ENCODE measurements at regions not wholly inside any gene's neighbourhood (a gene's known extent, or its start where the extent isn't known, plus 50 kb on each side); places are given as distances from the start of the nearest gene placed in this dataset.

DNA sequence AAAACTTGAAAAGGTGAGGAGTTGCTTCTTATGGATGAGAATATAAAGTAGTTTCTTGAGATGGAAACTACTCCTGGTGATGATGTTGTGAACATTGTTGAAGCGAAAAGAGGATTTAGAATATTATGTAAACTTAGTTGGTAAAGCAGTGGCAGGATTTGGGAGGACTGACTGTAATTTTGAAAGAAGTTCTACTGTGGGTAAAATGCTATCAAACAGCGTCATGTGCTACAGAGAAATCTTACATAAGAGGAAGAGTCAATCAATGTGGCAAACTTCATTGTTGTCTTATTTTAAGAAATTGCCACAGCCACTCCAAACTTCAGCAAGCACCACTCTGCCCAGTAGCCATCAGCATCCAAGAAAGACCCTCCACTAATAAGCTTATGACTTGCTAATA, 112.9 kb upstream of the ZEB2 start:
- TF ChIP-seq, protein P1, sequence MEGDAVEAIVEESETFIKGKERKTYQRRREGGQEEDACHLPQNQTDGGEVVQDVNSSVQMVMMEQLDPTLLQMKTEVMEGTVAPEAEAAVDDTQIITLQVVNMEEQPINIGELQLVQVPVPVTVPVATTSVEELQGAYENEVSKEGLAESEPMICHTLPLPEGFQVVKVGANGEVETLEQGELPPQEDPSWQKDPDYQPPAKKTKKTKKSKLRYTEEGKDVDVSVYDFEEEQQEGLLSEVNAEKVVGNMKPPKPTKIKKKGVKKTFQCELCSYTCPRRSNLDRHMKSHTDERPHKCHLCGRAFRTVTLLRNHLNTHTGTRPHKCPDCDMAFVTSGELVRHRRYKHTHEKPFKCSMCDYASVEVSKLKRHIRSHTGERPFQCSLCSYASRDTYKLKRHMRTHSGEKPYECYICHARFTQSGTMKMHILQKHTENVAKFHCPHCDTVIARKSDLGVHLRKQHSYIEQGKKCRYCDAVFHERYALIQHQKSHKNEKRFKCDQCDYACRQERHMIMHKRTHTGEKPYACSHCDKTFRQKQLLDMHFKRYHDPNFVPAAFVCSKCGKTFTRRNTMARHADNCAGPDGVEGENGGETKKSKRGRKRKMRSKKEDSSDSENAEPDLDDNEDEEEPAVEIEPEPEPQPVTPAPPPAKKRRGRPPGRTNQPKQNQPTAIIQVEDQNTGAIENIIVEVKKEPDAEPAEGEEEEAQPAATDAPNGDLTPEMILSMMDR (IDR thresholded peaks at IDR 0.05), result no peak
- TF ChIP-seq, protein P2, sequence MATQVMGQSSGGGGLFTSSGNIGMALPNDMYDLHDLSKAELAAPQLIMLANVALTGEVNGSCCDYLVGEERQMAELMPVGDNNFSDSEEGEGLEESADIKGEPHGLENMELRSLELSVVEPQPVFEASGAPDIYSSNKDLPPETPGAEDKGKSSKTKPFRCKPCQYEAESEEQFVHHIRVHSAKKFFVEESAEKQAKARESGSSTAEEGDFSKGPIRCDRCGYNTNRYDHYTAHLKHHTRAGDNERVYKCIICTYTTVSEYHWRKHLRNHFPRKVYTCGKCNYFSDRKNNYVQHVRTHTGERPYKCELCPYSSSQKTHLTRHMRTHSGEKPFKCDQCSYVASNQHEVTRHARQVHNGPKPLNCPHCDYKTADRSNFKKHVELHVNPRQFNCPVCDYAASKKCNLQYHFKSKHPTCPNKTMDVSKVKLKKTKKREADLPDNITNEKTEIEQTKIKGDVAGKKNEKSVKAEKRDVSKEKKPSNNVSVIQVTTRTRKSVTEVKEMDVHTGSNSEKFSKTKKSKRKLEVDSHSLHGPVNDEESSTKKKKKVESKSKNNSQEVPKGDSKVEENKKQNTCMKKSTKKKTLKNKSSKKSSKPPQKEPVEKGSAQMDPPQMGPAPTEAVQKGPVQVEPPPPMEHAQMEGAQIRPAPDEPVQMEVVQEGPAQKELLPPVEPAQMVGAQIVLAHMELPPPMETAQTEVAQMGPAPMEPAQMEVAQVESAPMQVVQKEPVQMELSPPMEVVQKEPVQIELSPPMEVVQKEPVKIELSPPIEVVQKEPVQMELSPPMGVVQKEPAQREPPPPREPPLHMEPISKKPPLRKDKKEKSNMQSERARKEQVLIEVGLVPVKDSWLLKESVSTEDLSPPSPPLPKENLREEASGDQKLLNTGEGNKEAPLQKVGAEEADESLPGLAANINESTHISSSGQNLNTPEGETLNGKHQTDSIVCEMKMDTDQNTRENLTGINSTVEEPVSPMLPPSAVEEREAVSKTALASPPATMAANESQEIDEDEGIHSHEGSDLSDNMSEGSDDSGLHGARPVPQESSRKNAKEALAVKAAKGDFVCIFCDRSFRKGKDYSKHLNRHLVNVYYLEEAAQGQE (IDR thresholded peaks at IDR 0.05; ENCODE audit: insufficient read depth in 1 of 2, low read depth in 2 of 2, low read length in 1 of 2), result no peak
- TF ChIP-seq POLR2AphosphoS5 (IDR thresholded peaks at IDR 0.05; ENCODE audit: low read depth, low read length) (no peak), SIN3A (IDR thresholded peaks at IDR 0.05; ENCODE audit: borderline replicate concordance, insufficient read depth, low read depth, low read length) (no peak), TCF7L2 (IDR thresholded peaks at IDR 0.05; ENCODE audit: low read depth, low read length) (no peak)
- no peaks in the 10 kb centered on the region for H3K4me1 ChIP-seq (ENCODE audit: control insufficient read depth, insufficient read depth, low read length)
- H3K27ac ChIP-seq (ENCODE audit: low read length), result no peak overlapping the region
- H3K4me3 ChIP-seq (ENCODE audit: low read depth in 2 of 2, low read length in 2 of 2), result no peak overlapping the region
- ChIA-PET CTCF (no interaction called here), POLR2A (no interaction called here)
- H3K27me3 ChIP-seq (ENCODE audit: control insufficient read depth, insufficient read depth, low read length), result no peaks in the 10 kb centered on the region
- in situ Hi-C loops (cut with HindIII; ENCODE audit: low pct_unique_long_range_greater_than_20kb, low sequenced_read_pairs) (no loop called here), intact Hi-C loops (cut with micrococcal nuclease; ENCODE audit: unreplicated experiment) (no loop called here)
- no peaks in the 10 kb centered on the region for H3K9me3 ChIP-seq (ENCODE audit: control insufficient read depth, insufficient read depth, low read depth, low read length)
- H3K36me3 ChIP-seq (ENCODE audit: control insufficient read depth, insufficient read depth, low read length), result no peaks in the 10 kb centered on the region
- no peak for DNase-seq (ENCODE audit: low read depth, low spot score)
- BruUV-seq (replicated peaks), result no TSS peak
- ATAC-seq, result no peak

DNA sequence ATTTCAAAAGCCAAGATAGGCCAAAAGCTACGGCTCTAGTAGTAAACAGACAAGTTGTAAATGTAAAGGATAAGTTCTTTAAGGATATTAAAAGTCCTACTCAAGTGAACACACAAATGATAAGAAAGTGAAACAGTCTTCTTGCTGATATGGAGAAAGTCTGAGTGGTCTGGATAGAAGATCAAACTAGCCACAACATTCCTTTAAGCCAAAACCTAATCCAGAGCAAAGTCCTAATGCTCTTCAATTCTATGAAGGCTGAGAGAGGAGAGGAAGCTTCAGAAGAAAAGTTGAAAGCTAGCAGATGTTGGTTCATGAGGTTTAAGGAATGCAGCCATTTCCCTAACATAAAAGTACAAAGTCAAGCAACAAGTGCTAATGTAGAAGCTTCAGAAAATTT, 111.7 kb upstream of the ZEB2 start:
- in situ Hi-C loops (cut with HindIII; ENCODE audit: low pct_unique_long_range_greater_than_20kb, low sequenced_read_pairs), result no loop called here
- H3K27me3 ChIP-seq (ENCODE audit: control insufficient read depth, insufficient read depth, low read length), result no peaks in the 10 kb centered on the region
- POLR2A ChIA-PET, result no interaction called here
- BruUV-seq (replicated peaks), result no TSS peak
- no peaks in the 10 kb centered on the region for H3K4me1 ChIP-seq (ENCODE audit: control insufficient read depth, insufficient read depth, low read length)
- CTCF ChIA-PET, result no interaction called here
- DNase-seq (ENCODE audit: low read depth, low spot score), result no peak
- H3K4me3 ChIP-seq (ENCODE audit: low read depth in 2 of 2, low read length in 2 of 2), result no peak overlapping the region
- no peaks in the 10 kb centered on the region for H3K9me3 ChIP-seq (ENCODE audit: control insufficient read depth, insufficient read depth, low read depth, low read length)
- ATAC-seq, result no peak
- TF ChIP-seq SIN3A (IDR thresholded peaks at IDR 0.05; ENCODE audit: borderline replicate concordance, insufficient read depth, low read depth, low read length) (no peak), POLR2AphosphoS5 (IDR thresholded peaks at IDR 0.05; ENCODE audit: low read depth, low read length) (no peak)
- no peak overlapping the region for H3K27ac ChIP-seq (ENCODE audit: low read length)
- H3K36me3 ChIP-seq (ENCODE audit: control insufficient read depth, insufficient read depth, low read length), result no peaks in the 10 kb centered on the region
- intact Hi-C loops (cut with micrococcal nuclease; ENCODE audit: unreplicated experiment), result no loop called here

DNA sequence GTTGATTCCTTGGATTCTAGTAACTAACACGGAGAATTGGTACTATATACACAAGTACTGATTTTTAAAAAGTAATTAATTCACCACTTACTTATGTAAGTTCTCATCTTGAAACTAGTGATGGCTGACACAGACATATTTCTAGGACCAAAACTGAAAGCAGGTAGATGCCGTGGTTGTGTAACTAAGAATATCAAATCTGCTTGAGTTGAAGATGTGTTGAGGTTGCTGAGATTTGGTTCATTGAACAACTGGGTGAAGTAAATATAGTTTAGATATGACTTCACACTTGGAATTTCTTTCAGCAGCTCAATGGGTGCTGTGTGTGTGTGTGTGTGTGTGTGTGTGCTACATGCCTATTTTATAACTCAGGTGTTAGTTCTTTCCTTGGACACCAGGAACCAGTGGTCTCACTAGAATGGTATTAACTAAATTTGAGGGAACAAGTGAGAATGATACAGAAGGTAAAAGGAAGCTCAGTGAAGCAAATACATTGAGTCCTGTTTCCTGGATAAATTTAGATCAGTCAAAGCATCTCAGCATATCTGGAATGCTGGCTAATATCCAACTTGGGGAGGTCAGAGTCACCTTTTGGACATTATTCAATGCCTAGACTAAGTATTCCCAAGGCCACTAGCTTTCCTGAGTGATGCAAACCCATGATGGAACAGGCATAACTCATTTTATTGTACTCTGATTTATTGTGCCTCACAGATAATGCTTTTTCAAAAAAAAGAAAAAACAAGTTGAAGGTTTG, 110.7 kb upstream of the ZEB2 start:
- intact Hi-C loops (cut with micrococcal nuclease; ENCODE audit: unreplicated experiment) (no loop called here), in situ Hi-C loops (cut with HindIII; ENCODE audit: low pct_unique_long_range_greater_than_20kb, low sequenced_read_pairs) (no loop called here)
- POLR2A ChIA-PET, result no interaction called here
- BruUV-seq (replicated peaks), result no TSS peak
- Histone ChIP-seq H3K4me1 (ENCODE audit: control insufficient read depth, insufficient read depth, low read length) (no peaks in the 10 kb centered on the region), H3K4me3 (ENCODE audit: low read depth in 2 of 2, low read length in 2 of 2) (no peak overlapping the region), H3K9me3 (ENCODE audit: control insufficient read depth, insufficient read depth, low read depth, low read length) (no peaks in the 10 kb centered on the region), H3K27me3 (ENCODE audit: control insufficient read depth, insufficient read depth, low read length) (no peaks in the 10 kb centered on the region), H3K27ac (ENCODE audit: low read length) (no peak overlapping the region), H3K36me3 (ENCODE audit: control insufficient read depth, insufficient read depth, low read length) (no peaks in the 10 kb centered on the region)
- CTCF ChIA-PET, result no interaction called here
- DNase-seq (ENCODE audit: low read depth, low spot score), result no peak
- TF ChIP-seq, protein P1 (IDR thresholded peaks at IDR 0.05), result no peak
- TF ChIP-seq POLR2AphosphoS5 (IDR thresholded peaks at IDR 0.05; ENCODE audit: low read depth, low read length), result no peak
- no peak for ATAC-seq
